Breast epithelium (tissue), 3 donors: ENCODE measurements at regions not wholly inside any gene's neighbourhood (a gene's known extent, or its start where the extent isn't known, plus 50 kb on each side); places are given as distances from the start of the nearest gene placed in this dataset.

Source experiments
- CTCF ChIP-seq, 3 donors: fragments of 450-650 bp; IDR thresholded peaks; one replicate each; pipeline ENCODE4 v1.5.1; 2016 to 2017; ENCODE audit warnings: antibody characterized with exemption in 3 of 3, mild to moderate bottlenecking in 3 of 3, moderate library complexity in 3 of 3
- POLR2A ChIP-seq: fragments of 450-650 bp; IDR thresholded peaks from one replicate; pipeline ENCODE4 v1.6.1; 2016; ENCODE audit warnings: antibody characterized with exemption, mild to moderate bottlenecking, moderate library complexity
- POLR2AphosphoS5 ChIP-seq, 3 donors: sonication (generic); formaldehyde crosslinking; IDR thresholded peaks; one replicate each; pipeline ENCODE4 v1.6.1; 2017; ENCODE audit warnings: antibody characterized with exemption in 3 of 3

DNA sequence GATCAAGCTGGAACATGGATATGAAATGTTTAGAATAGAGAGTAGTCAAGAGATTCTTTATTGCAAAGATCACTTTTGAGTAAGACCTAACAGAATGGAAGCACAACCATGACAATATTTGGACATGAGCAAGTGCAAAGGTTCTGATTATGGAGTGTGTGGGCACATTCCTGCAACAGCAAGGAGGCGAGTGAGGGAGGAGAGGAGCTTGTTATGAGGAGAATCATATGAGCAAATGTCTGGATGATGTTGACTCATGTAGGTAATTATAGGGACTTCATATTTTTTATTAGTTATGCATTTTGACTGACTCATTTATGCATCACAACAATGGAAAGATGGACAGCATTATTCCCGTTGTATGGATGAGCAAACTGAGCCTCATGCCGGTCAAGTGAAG, 100.8 kb upstream of the SLC35B3 start:
- TF ChIP-seq CTCF (IDR thresholded peaks at IDR 0.05) (no peak), POLR2A (no peak), POLR2AphosphoS5 (IDR thresholded peaks at IDR 0.05) (no peak)
